Gastrocnemius medialis (tissue), 4 donors: ENCODE measurements at regions not wholly inside any gene's neighbourhood (a gene's known extent, or its start where the extent isn't known, plus 50 kb on each side); places are given as distances from the start of the nearest gene placed in this dataset.

ENCODE experiments used
- CTCF ChIP-seq, 5 experiments: fragments of 450-650 bp in 3 of 5; fragments of 200-600 bp in 2 of 5; sonication (generic) in 2 of 5; IDR thresholded peaks in 4 of 5; conservative IDR thresholded peaks in 1 of 5; 1 replicate in 4 of 5; 2 replicates in 1 of 5; pipeline ENCODE4 v1.5.1; 2016 to 2019; ENCODE audit warnings: antibody characterized with exemption in 5 of 5, mild to moderate bottlenecking in 3 of 5, moderate library complexity in 3 of 5
- POLR2A ChIP-seq, 2 donors: fragments of 450-650 bp; IDR thresholded peaks; one replicate each; pipeline ENCODE4 v1.6.1; 2017; ENCODE audit warnings: antibody characterized with exemption in 2 of 2, mild to moderate bottlenecking in 2 of 2, moderate library complexity in 2 of 2

DNA sequence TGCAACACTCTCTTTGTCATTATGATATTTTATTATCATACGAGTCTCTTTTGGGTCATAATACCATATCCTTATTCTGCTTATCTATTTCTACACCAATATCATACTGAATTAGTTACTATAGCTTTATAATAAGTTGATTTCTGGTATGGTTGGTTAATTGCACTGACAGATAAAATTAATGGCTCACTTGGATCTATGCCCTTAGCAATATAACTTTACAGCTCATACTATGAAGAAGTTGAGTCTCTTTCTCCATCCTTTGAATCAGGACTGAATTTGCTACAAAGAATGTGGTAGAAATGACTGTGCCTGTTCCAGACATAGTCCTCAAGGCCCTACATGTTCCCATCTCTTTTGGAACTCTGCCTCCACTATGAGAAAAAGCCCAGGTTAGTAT, 139.7 kb upstream of the DYRK2 start:
- TF ChIP-seq CTCF (IDR thresholded peaks at IDR 0.05 in 4 of 5, conservative IDR thresholded peaks at IDR 0.05 in 1 of 5), result no peak
- TF ChIP-seq POLR2A (IDR thresholded peaks at IDR 0.05), result no peak
